ENCODE measurements at regions not wholly inside any gene's neighbourhood (a gene's known extent, or its start where the extent isn't known, plus 50 kb on each side); places are given as distances from the start of the nearest gene placed in this dataset.

DNA sequence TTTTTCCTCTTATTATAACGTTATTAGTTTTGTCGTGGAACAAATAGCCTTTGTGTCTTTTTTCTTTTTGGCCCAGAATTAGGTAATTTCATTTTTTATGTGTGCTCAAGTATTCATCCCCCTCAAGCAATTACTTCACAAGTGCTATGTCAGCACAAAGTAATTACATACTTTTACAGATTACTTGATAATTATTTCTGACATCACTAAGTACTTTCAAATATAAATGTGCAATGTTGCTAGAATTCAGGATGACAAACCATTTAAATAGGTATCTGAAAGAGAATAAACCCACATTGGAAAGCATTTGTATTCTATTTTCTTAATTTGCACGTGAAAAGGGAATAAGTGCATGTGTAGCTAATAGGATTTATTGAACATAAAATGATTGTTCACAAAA, 238.2 kb downstream of the CDH7 start:
- TF ChIP-seq CEBPB (IDR thresholded peaks at IDR 0.05) = no peak
- TF ChIP-seq, protein P1, sequence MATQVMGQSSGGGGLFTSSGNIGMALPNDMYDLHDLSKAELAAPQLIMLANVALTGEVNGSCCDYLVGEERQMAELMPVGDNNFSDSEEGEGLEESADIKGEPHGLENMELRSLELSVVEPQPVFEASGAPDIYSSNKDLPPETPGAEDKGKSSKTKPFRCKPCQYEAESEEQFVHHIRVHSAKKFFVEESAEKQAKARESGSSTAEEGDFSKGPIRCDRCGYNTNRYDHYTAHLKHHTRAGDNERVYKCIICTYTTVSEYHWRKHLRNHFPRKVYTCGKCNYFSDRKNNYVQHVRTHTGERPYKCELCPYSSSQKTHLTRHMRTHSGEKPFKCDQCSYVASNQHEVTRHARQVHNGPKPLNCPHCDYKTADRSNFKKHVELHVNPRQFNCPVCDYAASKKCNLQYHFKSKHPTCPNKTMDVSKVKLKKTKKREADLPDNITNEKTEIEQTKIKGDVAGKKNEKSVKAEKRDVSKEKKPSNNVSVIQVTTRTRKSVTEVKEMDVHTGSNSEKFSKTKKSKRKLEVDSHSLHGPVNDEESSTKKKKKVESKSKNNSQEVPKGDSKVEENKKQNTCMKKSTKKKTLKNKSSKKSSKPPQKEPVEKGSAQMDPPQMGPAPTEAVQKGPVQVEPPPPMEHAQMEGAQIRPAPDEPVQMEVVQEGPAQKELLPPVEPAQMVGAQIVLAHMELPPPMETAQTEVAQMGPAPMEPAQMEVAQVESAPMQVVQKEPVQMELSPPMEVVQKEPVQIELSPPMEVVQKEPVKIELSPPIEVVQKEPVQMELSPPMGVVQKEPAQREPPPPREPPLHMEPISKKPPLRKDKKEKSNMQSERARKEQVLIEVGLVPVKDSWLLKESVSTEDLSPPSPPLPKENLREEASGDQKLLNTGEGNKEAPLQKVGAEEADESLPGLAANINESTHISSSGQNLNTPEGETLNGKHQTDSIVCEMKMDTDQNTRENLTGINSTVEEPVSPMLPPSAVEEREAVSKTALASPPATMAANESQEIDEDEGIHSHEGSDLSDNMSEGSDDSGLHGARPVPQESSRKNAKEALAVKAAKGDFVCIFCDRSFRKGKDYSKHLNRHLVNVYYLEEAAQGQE (IDR thresholded peaks at IDR 0.05; ENCODE audit: low read depth) = no peak
- TF ChIP-seq, protein P2, sequence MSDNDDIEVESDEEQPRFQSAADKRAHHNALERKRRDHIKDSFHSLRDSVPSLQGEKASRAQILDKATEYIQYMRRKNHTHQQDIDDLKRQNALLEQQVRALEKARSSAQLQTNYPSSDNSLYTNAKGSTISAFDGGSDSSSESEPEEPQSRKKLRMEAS (IDR thresholded peaks at IDR 0.05) = no peak
- no peak for TF ChIP-seq EGR1 (IDR thresholded peaks at IDR 0.05)
- no peak for TF ChIP-seq FOXM1 (IDR thresholded peaks at IDR 0.05; ENCODE audit: borderline replicate concordance, low read depth)
- TF ChIP-seq YY1 (IDR thresholded peaks at IDR 0.05; ENCODE audit: low read depth) = no peak
- no peak for TF ChIP-seq TEAD4 (IDR thresholded peaks at IDR 0.05)
- no peak for TF ChIP-seq EP300 (IDR thresholded peaks at IDR 0.05; ENCODE audit: borderline replicate concordance)
- no peak for TF ChIP-seq CREB1 (IDR thresholded peaks at IDR 0.05; ENCODE audit: low read depth)
- TF ChIP-seq TCF12 (IDR thresholded peaks at IDR 0.05; ENCODE audit: low read depth) = no peak
- no peak for TF ChIP-seq ZBTB7A (IDR thresholded peaks at IDR 0.05; ENCODE audit: low read depth)
- no peak for TF ChIP-seq RAD21 (IDR thresholded peaks at IDR 0.05; ENCODE audit: low read depth)
